ENCODE measurements at regions not wholly inside any gene's neighbourhood (a gene's known extent, or its start where the extent isn't known, plus 50 kb on each side); places are given as distances from the start of the nearest gene placed in this dataset.

DNA sequence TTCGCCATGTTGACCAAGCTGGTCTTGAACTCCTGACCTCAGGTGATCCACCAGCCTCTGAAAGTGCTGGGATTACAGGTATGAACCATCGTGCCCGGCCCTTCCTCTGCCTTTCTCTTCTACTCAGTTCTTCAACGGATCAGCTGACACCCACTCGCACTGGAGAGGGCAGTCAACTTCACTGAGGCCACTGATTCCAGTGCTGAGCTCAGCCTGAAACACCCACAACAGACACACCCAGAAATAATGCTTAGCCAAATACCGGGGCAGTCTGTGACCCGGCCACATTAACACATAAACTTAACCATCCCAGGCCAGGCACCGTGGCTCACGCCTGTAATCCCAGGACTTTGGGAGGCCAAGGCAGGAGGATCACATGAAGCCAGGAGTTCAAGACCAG, 119.3 kb upstream of the CHST15 start:
- Histone ChIP-seq H3K9me3 (ENCODE audit: low read depth) (no peaks in the 10 kb centered on the region), H3K4me1 (no peaks in the 10 kb centered on the region), H3K4me2 (no peak overlapping the region), H2AFZ (replicated peaks) (no peak overlapping the region), H3K9ac (no peak overlapping the region), H3K27me3 (no peaks in the 10 kb centered on the region), H3F3A (ENCODE audit: low read depth) (no peaks in the 10 kb centered on the region), H3K79me2 (ENCODE audit: low read depth) (no peaks in the 10 kb centered on the region), H3K36me3 (no peaks in the 10 kb centered on the region), H3K4me3 (no peak overlapping the region), H4K20me1 (ENCODE audit: low read depth) (no peaks in the 10 kb centered on the region), H3K27ac (no peak overlapping the region)
- TF ChIP-seq EZH2 (IDR thresholded peaks at IDR 0.05) (no peak), EZH2phosphoT487 (IDR thresholded peaks at IDR 0.05) (no peak)
- TF ChIP-seq, protein P1, sequence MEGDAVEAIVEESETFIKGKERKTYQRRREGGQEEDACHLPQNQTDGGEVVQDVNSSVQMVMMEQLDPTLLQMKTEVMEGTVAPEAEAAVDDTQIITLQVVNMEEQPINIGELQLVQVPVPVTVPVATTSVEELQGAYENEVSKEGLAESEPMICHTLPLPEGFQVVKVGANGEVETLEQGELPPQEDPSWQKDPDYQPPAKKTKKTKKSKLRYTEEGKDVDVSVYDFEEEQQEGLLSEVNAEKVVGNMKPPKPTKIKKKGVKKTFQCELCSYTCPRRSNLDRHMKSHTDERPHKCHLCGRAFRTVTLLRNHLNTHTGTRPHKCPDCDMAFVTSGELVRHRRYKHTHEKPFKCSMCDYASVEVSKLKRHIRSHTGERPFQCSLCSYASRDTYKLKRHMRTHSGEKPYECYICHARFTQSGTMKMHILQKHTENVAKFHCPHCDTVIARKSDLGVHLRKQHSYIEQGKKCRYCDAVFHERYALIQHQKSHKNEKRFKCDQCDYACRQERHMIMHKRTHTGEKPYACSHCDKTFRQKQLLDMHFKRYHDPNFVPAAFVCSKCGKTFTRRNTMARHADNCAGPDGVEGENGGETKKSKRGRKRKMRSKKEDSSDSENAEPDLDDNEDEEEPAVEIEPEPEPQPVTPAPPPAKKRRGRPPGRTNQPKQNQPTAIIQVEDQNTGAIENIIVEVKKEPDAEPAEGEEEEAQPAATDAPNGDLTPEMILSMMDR (IDR thresholded peaks at IDR 0.05), result no peak
- H3K36me3 Mint-ChIP-seq, result no peaks in the 10 kb centered on the region
- peaks cover 7% of the 10 kb centered on the region for H3K4me1 Mint-ChIP-seq
- H3K9me3 Mint-ChIP-seq, result peaks cover 18% of the 10 kb centered on the region
- H3K27ac Mint-ChIP-seq, result no peak overlapping the region
- DNase-seq (ENCODE audit: low spot score), result no peak
- no peaks in the 10 kb centered on the region for H3K27me3 Mint-ChIP-seq (ENCODE audit: insufficient read depth, low read depth)
- no peak overlapping the region for H3K4me3 Mint-ChIP-seq

DNA sequence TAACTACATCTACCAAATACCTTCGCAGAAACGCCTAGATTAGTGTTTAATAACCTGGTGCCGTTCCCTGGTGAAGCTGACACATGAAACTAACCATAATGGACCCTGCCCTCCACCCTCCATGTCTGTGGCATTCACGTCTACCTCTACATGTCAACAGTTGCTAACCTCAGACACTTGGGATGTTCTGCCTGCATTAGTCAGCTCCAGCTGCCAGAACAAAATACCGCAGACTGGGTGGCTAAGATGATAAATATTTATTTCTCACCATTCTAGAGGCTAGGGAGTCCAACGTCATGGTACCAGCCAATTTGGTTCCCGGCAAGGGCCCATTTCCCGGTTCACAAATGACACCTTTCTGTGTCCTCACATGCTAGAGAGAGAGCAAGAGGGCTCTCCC, 118.5 kb upstream of the CHST15 start:
- no peaks in the 10 kb centered on the region for H3K27me3 Mint-ChIP-seq (ENCODE audit: insufficient read depth, low read depth)
- TF ChIP-seq EZH2phosphoT487 (IDR thresholded peaks at IDR 0.05), result no peak
- TF ChIP-seq, protein P1 (IDR thresholded peaks at IDR 0.05), result no peak
- no peak for TF ChIP-seq EZH2 (IDR thresholded peaks at IDR 0.05)
- H3K9me3 ChIP-seq (ENCODE audit: low read depth), result no peaks in the 10 kb centered on the region
- H3K4me3 Mint-ChIP-seq, result no peak overlapping the region
- no peaks in the 10 kb centered on the region for H3K79me2 ChIP-seq (ENCODE audit: low read depth)
- H3K27ac ChIP-seq, result no peak overlapping the region
- H3K27me3 ChIP-seq, result no peaks in the 10 kb centered on the region
- H3K4me3 ChIP-seq, result no peak overlapping the region
- no peak overlapping the region for H3K9ac ChIP-seq
- H3K4me1 ChIP-seq, result no peaks in the 10 kb centered on the region
- H3K36me3 ChIP-seq, result no peaks in the 10 kb centered on the region
- no peaks in the 10 kb centered on the region for H3K36me3 Mint-ChIP-seq
- H3K27ac Mint-ChIP-seq, result no peak overlapping the region
- no peak overlapping the region for H2AFZ ChIP-seq (replicated peaks)
- no peaks in the 10 kb centered on the region for H3F3A ChIP-seq (ENCODE audit: low read depth)
- peaks cover 7% of the 10 kb centered on the region for H3K4me1 Mint-ChIP-seq
- no peak for DNase-seq (ENCODE audit: low spot score)
- H4K20me1 ChIP-seq (ENCODE audit: low read depth), result no peaks in the 10 kb centered on the region
- peaks cover 22% of the 10 kb centered on the region for H3K9me3 Mint-ChIP-seq
- no peak overlapping the region for H3K4me2 ChIP-seq

DNA sequence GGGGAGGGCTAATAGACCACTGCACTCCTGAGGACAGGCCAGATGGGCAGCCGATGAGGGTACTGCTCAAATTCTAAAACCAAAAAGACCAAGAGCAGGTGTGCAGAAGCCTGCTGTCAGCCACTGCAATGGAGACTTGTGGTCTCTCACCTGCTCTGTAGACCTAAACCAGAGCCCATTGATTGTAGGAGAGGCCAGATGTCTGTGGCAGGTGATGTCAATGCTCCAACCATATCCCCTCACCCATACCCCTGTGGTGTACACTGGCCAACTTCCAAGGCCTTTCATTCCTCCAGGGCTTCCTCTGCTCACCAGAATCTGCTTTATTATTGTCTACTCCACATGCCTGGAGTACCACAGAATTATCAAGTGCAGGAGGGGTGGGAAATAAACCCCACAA, 116.9 kb upstream of the CHST15 start:
- peaks cover 7% of the 10 kb centered on the region for H3K4me1 Mint-ChIP-seq
- Histone ChIP-seq H2AFZ (replicated peaks) (no peak overlapping the region), H3K79me2 (ENCODE audit: low read depth) (no peaks in the 10 kb centered on the region), H4K20me1 (ENCODE audit: low read depth) (no peaks in the 10 kb centered on the region), H3F3A (ENCODE audit: low read depth) (no peaks in the 10 kb centered on the region), H3K9ac (no peak overlapping the region), H3K27ac (no peak overlapping the region), H3K4me3 (no peak overlapping the region), H3K4me1 (no peaks in the 10 kb centered on the region), H3K36me3 (no peaks in the 10 kb centered on the region), H3K4me2 (no peak overlapping the region), H3K9me3 (ENCODE audit: low read depth) (no peaks in the 10 kb centered on the region), H3K27me3 (no peaks in the 10 kb centered on the region)
- peaks cover 22% of the 10 kb centered on the region for H3K9me3 Mint-ChIP-seq
- H3K4me3 Mint-ChIP-seq, result no peak overlapping the region
- no peaks in the 10 kb centered on the region for H3K27me3 Mint-ChIP-seq (ENCODE audit: insufficient read depth, low read depth)
- H3K36me3 Mint-ChIP-seq, result no peaks in the 10 kb centered on the region
- no peak overlapping the region for H3K27ac Mint-ChIP-seq
- TF ChIP-seq EZH2phosphoT487 (IDR thresholded peaks at IDR 0.05) (no peak), EZH2 (IDR thresholded peaks at IDR 0.05) (no peak)
- TF ChIP-seq, protein P1 (IDR thresholded peaks at IDR 0.05), result no peak
- DNase-seq (ENCODE audit: low spot score), result no peak
